Fibroblast of lung (primary cell): ENCODE measurements at regions not wholly inside any gene's neighbourhood (a gene's known extent, or its start where the extent isn't known, plus 50 kb on each side); places are given as distances from the start of the nearest gene placed in this dataset.

Experiments
- EZH2 ChIP-seq: IDR thresholded peaks from 2 replicates; pipeline ENCODE4 v1.5.1; 2012; ENCODE audit warnings: low read length, control low read depth, mild to moderate bottlenecking; ENCODE audit errors: missing control alignments
- TF ChIP-seq, protein P1 (sequence below), 2 donors: IDR thresholded peaks in 1 of 2; conservative IDR thresholded peaks in 1 of 2; 1 replicate in 1 of 2; 2 replicates in 1 of 2; pipeline ENCODE4 v1.5.1; 2011 to 2012; ENCODE audit warnings: low read length in 2 of 2, control low read depth in 1 of 2, inconsistent platforms in 1 of 2, low read depth in 1 of 2, mild to moderate bottlenecking in 1 of 2

DNA sequence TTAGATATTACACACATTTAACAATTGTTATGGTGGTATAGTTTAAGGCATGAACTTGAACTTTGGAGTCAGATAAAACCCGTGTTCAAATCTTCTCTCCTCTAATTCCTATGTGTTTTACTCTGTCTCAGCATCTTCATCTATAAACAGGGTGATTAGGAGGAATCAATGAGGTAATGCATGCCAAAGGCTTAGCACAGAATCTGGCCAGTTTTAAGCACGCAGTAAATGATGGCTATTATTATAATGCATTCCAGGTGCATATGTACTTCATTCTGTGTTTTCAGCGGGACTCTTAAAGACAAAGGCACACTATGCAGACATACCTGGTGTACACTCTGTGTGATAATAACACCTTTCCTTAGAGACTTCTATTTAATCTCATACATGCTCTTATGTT, 88.0 kb upstream of the FRY start:
- TF ChIP-seq, protein P1, sequence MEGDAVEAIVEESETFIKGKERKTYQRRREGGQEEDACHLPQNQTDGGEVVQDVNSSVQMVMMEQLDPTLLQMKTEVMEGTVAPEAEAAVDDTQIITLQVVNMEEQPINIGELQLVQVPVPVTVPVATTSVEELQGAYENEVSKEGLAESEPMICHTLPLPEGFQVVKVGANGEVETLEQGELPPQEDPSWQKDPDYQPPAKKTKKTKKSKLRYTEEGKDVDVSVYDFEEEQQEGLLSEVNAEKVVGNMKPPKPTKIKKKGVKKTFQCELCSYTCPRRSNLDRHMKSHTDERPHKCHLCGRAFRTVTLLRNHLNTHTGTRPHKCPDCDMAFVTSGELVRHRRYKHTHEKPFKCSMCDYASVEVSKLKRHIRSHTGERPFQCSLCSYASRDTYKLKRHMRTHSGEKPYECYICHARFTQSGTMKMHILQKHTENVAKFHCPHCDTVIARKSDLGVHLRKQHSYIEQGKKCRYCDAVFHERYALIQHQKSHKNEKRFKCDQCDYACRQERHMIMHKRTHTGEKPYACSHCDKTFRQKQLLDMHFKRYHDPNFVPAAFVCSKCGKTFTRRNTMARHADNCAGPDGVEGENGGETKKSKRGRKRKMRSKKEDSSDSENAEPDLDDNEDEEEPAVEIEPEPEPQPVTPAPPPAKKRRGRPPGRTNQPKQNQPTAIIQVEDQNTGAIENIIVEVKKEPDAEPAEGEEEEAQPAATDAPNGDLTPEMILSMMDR (conservative IDR thresholded peaks at IDR 0.05 in 1 of 2, IDR thresholded peaks at IDR 0.05 in 1 of 2; ENCODE audit: low read depth in 1 of 2, low read length in 2 of 2): no peak
- TF ChIP-seq EZH2: no peak
